PFSK-1 (cell line): ENCODE measurements at regions not wholly inside any gene's neighbourhood (a gene's known extent, or its start where the extent isn't known, plus 50 kb on each side); places are given as distances from the start of the nearest gene placed in this dataset.

Experiments
- POLR2AphosphoS5 ChIP-seq: IDR thresholded peaks from 2 replicates; pipeline ENCODE4 v1.6.1; 2012; ENCODE audit warnings: low read depth, mild to moderate bottlenecking, control low read depth, low read length, moderate library complexity
- TAF1 ChIP-seq: IDR thresholded peaks from 2 replicates; pipeline ENCODE4 v1.6.1; 2012; ENCODE audit warnings: low read length, control low read depth, borderline replicate concordance; ENCODE audit not compliant: insufficient read depth

DNA sequence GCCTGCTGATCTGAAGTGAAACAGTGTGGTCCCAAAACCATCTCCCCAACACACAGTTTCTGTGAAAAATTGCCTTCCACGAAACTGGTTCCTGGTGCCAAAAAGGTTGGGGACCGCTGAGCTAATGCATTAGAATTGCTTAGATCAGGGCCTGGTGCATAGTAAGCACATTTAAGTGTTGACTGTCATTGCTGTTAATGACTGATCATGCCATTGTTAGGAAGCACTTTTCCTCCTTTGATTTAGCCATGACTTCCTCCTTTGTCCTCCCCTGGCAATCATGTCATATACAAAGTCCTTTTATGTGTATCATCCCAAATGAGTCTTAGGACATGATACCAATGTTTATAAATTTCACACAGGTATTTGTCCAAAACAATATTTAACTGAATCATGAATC lies 81.5 kb upstream of the ATP11B start:
- TF ChIP-seq TAF1 = no peak
- TF ChIP-seq POLR2AphosphoS5 = no peak
